CD4-positive, alpha-beta T cell (primary cell): ENCODE measurements at regions not wholly inside any gene's neighbourhood (a gene's known extent, or its start where the extent isn't known, plus 50 kb on each side); places are given as distances from the start of the nearest gene placed in this dataset.

ENCODE experiments used
- ATAC-seq: fragments of 200-7000 bp; cut with Tn5 transposase; one replicate; pipeline ENCODE4 v1.10.0; 2022; ENCODE audit warnings: mild to moderate bottlenecking; ENCODE audit not compliant: poor library complexity
- CTCF ChIA-PET: fragments of 350-600 bp; sonication (Branson Sonifier 250); formaldehyde crosslinking; loops from one replicate; lab custom pipeline; 2021; ENCODE audit warnings: antibody characterized with exemption, inconsistent platforms; lab: Charles Lee
- POLR2A ChIA-PET: fragments of 350-600 bp; sonication (Branson Sonifier 250); formaldehyde crosslinking; loops from one replicate; lab custom pipeline; 2021; ENCODE audit warnings: antibody characterized with exemption, inconsistent platforms; lab: Charles Lee
- DNase-seq, 14 experiments: peaks; one replicate each; pipeline ENCODE4 v3.0.0-alpha.2; 2013 to 2020; ENCODE audit warnings: mixed read lengths in 2 of 14
- H3K27ac ChIP-seq, 2 donors: one replicate each; pipeline versions ENCODE4 v1.5.1 to v1.7.0; 2013; ENCODE audit warnings: low read length in 2 of 2, low read depth in 1 of 2, mild to moderate bottlenecking in 1 of 2
- H3K27me3 ChIP-seq, 2 experiments: 1 replicate in 1 of 2; 2 replicates in 1 of 2; pipeline versions ENCODE4 v1.6.1 to v1.7.0; 2013; ENCODE audit warnings: low read length in 2 of 2, control low read depth in 1 of 2, mild to moderate bottlenecking in 1 of 2, moderate library complexity in 1 of 2; ENCODE audit not compliant: insufficient read depth in 2 of 2, control insufficient read depth in 1 of 2
- H3K36me3 ChIP-seq: one replicate; pipeline ENCODE4 v1.6.1; 2013; ENCODE audit warnings: low read length, control low read depth; ENCODE audit not compliant: insufficient read depth
- H3K4me1 ChIP-seq: one replicate; pipeline ENCODE4 v1.6.1; 2013; ENCODE audit warnings: low read length, control low read depth; ENCODE audit not compliant: insufficient read depth
- H3K4me3 ChIP-seq: one replicate; pipeline ENCODE4 v1.5.1; 2013; ENCODE audit warnings: mild to moderate bottlenecking, low read length, moderate library complexity
- H3K9me3 ChIP-seq, 2 experiments: 1 replicate in 1 of 2; 2 replicates in 1 of 2; pipeline versions ENCODE4 v1.6.1 to v1.7.0; 2013; ENCODE audit warnings: low read length in 2 of 2, mild to moderate bottlenecking in 2 of 2, control low read depth in 1 of 2, moderate library complexity in 1 of 2; ENCODE audit not compliant: control insufficient read depth in 1 of 2, insufficient read depth in 1 of 2
- H3K27ac Mint-ChIP-seq: one replicate; pipeline ENCODE4 v1.8.0; 2020; ENCODE audit warnings: mixed read lengths
- H3K27me3 Mint-ChIP-seq: one replicate; pipeline ENCODE4 v1.8.0; 2021; ENCODE audit warnings: mixed read lengths
- H3K36me3 Mint-ChIP-seq: one replicate; pipeline ENCODE4 v1.8.0; 2021; ENCODE audit warnings: low read depth, mixed read lengths
- H3K4me1 Mint-ChIP-seq: one replicate; pipeline ENCODE4 v1.8.0; 2021; ENCODE audit warnings: low read depth, mixed read lengths
- H3K4me3 Mint-ChIP-seq: one replicate; pipeline ENCODE4 v1.8.0; 2020; ENCODE audit warnings: mild to moderate bottlenecking, mixed read lengths
- H3K9me3 Mint-ChIP-seq: one replicate; pipeline ENCODE4 v1.8.0; 2020; ENCODE audit warnings: mixed read lengths
- CTCF ChIP-seq: fragments of 200-600 bp; IDR thresholded peaks from one replicate; pipeline ENCODE4 v1.8.0; 2022; ENCODE audit warnings: antibody characterized with exemption, mild to moderate bottlenecking
- intact Hi-C, 2 experiments: fragments of 100-400 bp; cut with DNase I in 1 of 2; cut with micrococcal nuclease in 1 of 2; formaldehyde crosslinking; loops; one replicate each; pipeline versions ENCODE4 v1.15.1 to v1.9.0; 2023 to 2025; cut with DNase I, micrococcal nuclease

GRCh38 chr16:66036793-66037715, 329.4 kb upstream of the CDH5 start:
- H3K36me3 Mint-ChIP-seq: no peaks in the 10 kb centered on the region
- TF ChIP-seq CTCF: no peak
- no peaks in the 10 kb centered on the region for H3K4me1 ChIP-seq

GRCh38 chr16:66036184-66036583, 330.3 kb upstream of the CDH5 start:
- Mint-ChIP-seq H3K4me1 (no peaks in the 10 kb centered on the region), H3K27ac (no peak overlapping the region), H3K36me3 (no peaks in the 10 kb centered on the region), H3K9me3 (no peaks in the 10 kb centered on the region), H3K4me3 (no peak overlapping the region), H3K27me3 (peaks cover 41% of the 10 kb centered on the region)
- intact Hi-C loops: no loop called here
- Histone ChIP-seq H3K27ac (no peak overlapping the region), H3K9me3 (no peaks in the 10 kb centered on the region), H3K4me3 (no peak overlapping the region), H3K27me3 (peaks cover 0 to 5% of the 10 kb centered on the region in 2 experiments), H3K36me3 (no peaks in the 10 kb centered on the region), H3K4me1 (no peaks in the 10 kb centered on the region)
- no peak for TF ChIP-seq CTCF
- ChIA-PET POLR2A (no interaction called here), CTCF (no interaction called here)
- ATAC-seq (no peak), DNase-seq (no peak)

More at GRCh38 chr16:66036793-66037715, 329.4 kb upstream of the CDH5 start:
- Histone ChIP-seq H3K36me3 (no peaks in the 10 kb centered on the region), H3K4me3 (no peak overlapping the region), H3K27me3 (peaks cover 0 to 5% of the 10 kb centered on the region in 2 experiments), H3K27ac (no peak overlapping the region), H3K9me3 (no peaks in the 10 kb centered on the region)
- CTCF ChIA-PET: no interaction called here
- ATAC-seq (no peak), DNase-seq (no peak)
- POLR2A ChIA-PET: no interaction called here
- intact Hi-C loops: no loop called here
- no peaks in the 10 kb centered on the region for H3K4me1 Mint-ChIP-seq
- H3K27me3 Mint-ChIP-seq: peaks cover 35% of the 10 kb centered on the region
- no peaks in the 10 kb centered on the region for H3K9me3 Mint-ChIP-seq
- no peak overlapping the region for H3K27ac Mint-ChIP-seq
- H3K4me3 Mint-ChIP-seq: no peak overlapping the region

GRCh38 chr16:66035096-66035495, 331.4 kb upstream of the CDH5 start:
- ChIA-PET CTCF (no interaction called here), POLR2A (no interaction called here)
- H3K9me3 Mint-ChIP-seq: no peaks in the 10 kb centered on the region
- no peaks in the 10 kb centered on the region for H3K36me3 ChIP-seq
- H3K27ac ChIP-seq: no peak overlapping the region
- peaks cover 0 to 2% of the 10 kb centered on the region in 2 experiments for H3K9me3 ChIP-seq
- TF ChIP-seq CTCF: no peak
- intact Hi-C loops: no loop called here
- H3K36me3 Mint-ChIP-seq: no peaks in the 10 kb centered on the region
- H3K27me3 Mint-ChIP-seq: peaks cover 32% of the 10 kb centered on the region
- H3K4me1 ChIP-seq: no peaks in the 10 kb centered on the region
- ATAC-seq (no peak), DNase-seq (no peak)
- H3K27me3 ChIP-seq: peaks cover 0 to 5% of the 10 kb centered on the region in 2 experiments
- H3K4me3 ChIP-seq: no peak overlapping the region
- H3K27ac Mint-ChIP-seq: no peak overlapping the region
- no peak overlapping the region for H3K4me3 Mint-ChIP-seq
- H3K4me1 Mint-ChIP-seq: no peaks in the 10 kb centered on the region
